ENCODE measurements at regions not wholly inside any gene's neighbourhood (a gene's known extent, or its start where the extent isn't known, plus 50 kb on each side); places are given as distances from the start of the nearest gene placed in this dataset.

GRCh38 chr20:52577696-52578095 lies 386.1 kb upstream of the ZFP64 start:
- H3K4me3 ChIP-seq (ENCODE audit: low read depth, low read length, poor library complexity, severe bottlenecking): no peak overlapping the region
- H3K9me3 ChIP-seq (ENCODE audit: low read depth, low read length, poor library complexity, severe bottlenecking): no peaks in the 10 kb centered on the region
- ChIA-PET POLR2A (ENCODE audit: low non-redundant PET) (no interaction called here), CTCF (no interaction called here)
- peaks cover 3% of the 10 kb centered on the region for H3K36me3 ChIP-seq (ENCODE audit: insufficient read depth, low read length, poor library complexity, severe bottlenecking)
- intact Hi-C loops (cut with micrococcal nuclease; ENCODE audit: unreplicated experiment): no loop called here
- no peak for DNase-seq (ENCODE audit: low spot score)
- no peak overlapping the region for H3K27ac ChIP-seq (ENCODE audit: low read depth, low read length, poor library complexity, severe bottlenecking)
- H3K4me1 ChIP-seq (ENCODE audit: insufficient read depth, low read length, poor library complexity, severe bottlenecking): no peaks in the 10 kb centered on the region
- TF ChIP-seq EZH2 (IDR thresholded peaks at IDR 0.05; ENCODE audit: borderline replicate concordance, low read depth, low read length, poor library complexity, severe bottlenecking): no peak
- no peak for TF ChIP-seq CTCF (conservative IDR thresholded peaks at IDR 0.05; ENCODE audit: low read depth, low read length)
- no TSS peak for BruUV-seq (replicated peaks)
- H3K27me3 ChIP-seq (replicated peaks; ENCODE audit: insufficient read depth, low read depth, low read length, poor library complexity): no peaks in the 10 kb centered on the region

GRCh38 chr20:52572687-52573086 lies 381.1 kb upstream of the ZFP64 start:
- TF ChIP-seq CTCF (conservative IDR thresholded peaks at IDR 0.05; ENCODE audit: low read depth, low read length) (no peak), EZH2 (IDR thresholded peaks at IDR 0.05; ENCODE audit: borderline replicate concordance, low read depth, low read length, poor library complexity, severe bottlenecking) (no peak)
- BruUV-seq (replicated peaks): no TSS peak
- peaks cover 13% of the 10 kb centered on the region for H3K4me1 ChIP-seq (ENCODE audit: insufficient read depth, low read length, poor library complexity, severe bottlenecking)
- no peak overlapping the region for H3K27ac ChIP-seq (ENCODE audit: low read depth, low read length, poor library complexity, severe bottlenecking)
- no peaks in the 10 kb centered on the region for H3K27me3 ChIP-seq (replicated peaks; ENCODE audit: insufficient read depth, low read depth, low read length, poor library complexity)
- CTCF ChIA-PET: interaction anchor here (0.7 kb wide), 1 partner anchor 1202 kb away, joined by 10 read pairs; no protein-coding TSS in a partner anchor
- no peaks in the 10 kb centered on the region for H3K9me3 ChIP-seq (ENCODE audit: low read depth, low read length, poor library complexity, severe bottlenecking)
- peak; percentile 42 for DNase-seq (ENCODE audit: low spot score)
- H3K4me3 ChIP-seq (ENCODE audit: low read depth, low read length, poor library complexity, severe bottlenecking): no peak overlapping the region
- peaks cover 3% of the 10 kb centered on the region for H3K36me3 ChIP-seq (ENCODE audit: insufficient read depth, low read length, poor library complexity, severe bottlenecking)
- POLR2A ChIA-PET (ENCODE audit: low non-redundant PET): no interaction called here
- intact Hi-C loops (cut with micrococcal nuclease; ENCODE audit: unreplicated experiment): no loop called here

GRCh38 chr20:52569201-52569600 lies 377.6 kb upstream of the ZFP64 start:
- peak; percentile 49 for DNase-seq (ENCODE audit: low spot score)
- intact Hi-C loops (cut with micrococcal nuclease; ENCODE audit: unreplicated experiment): loop anchor here (2.0 kb wide), 2 partner anchors 300 to 894 kb away; no protein-coding TSS in a partner anchor
- TF ChIP-seq EZH2 (IDR thresholded peaks at IDR 0.05; ENCODE audit: borderline replicate concordance, low read depth, low read length, poor library complexity, severe bottlenecking): no peak
- TF ChIP-seq CTCF (conservative IDR thresholded peaks at IDR 0.05; ENCODE audit: low read depth, low read length): no peak
- ChIA-PET POLR2A (ENCODE audit: low non-redundant PET) (interaction anchor here (0.6 kb wide), 2 partner anchors 20 to 81 kb away, joined by 3 to 14 read pairs; no protein-coding TSS in a partner anchor), CTCF (interaction anchor here (0.7 kb wide), 1 partner anchor 1073 kb away, joined by 7 read pairs; no protein-coding TSS in a partner anchor)
- Histone ChIP-seq H3K36me3 (ENCODE audit: insufficient read depth, low read length, poor library complexity, severe bottlenecking) (peaks cover 3% of the 10 kb centered on the region), H3K4me3 (ENCODE audit: low read depth, low read length, poor library complexity, severe bottlenecking) (no peak overlapping the region), H3K27me3 (replicated peaks; ENCODE audit: insufficient read depth, low read depth, low read length, poor library complexity) (no peaks in the 10 kb centered on the region), H3K4me1 (ENCODE audit: insufficient read depth, low read length, poor library complexity, severe bottlenecking) (peaks cover 21% of the 10 kb centered on the region), H3K27ac (ENCODE audit: low read depth, low read length, poor library complexity, severe bottlenecking) (peak overlapping the region; percentile 80), H3K9me3 (ENCODE audit: low read depth, low read length, poor library complexity, severe bottlenecking) (no peaks in the 10 kb centered on the region)
- no TSS peak for BruUV-seq (replicated peaks)
